ENCODE measurements at regions not wholly inside any gene's neighbourhood (a gene's known extent, or its start where the extent isn't known, plus 50 kb on each side); places are given as distances from the start of the nearest gene placed in this dataset.
"Not testable (repeated sequence)": the region's sequence is repeated elsewhere in the genome, so short reads cannot be mapped to it uniquely, and the experiment has no call there.

- DNase-seq (ENCODE audit: low spot score), result no peak
Measured at GRCh38 chr2:67777836-67778429, 284.9 kb downstream of the C1D start.

GRCh38 chr2:67780841-67781240 lies 282.0 kb downstream of the C1D start:
- not testable (repeated sequence) for DNase-seq (ENCODE audit: low spot score)

GRCh38 chr2:67782443-67782842 lies 280.4 kb downstream of the C1D start:
- DNase-seq (ENCODE audit: low spot score), result no peak

- no peak for DNase-seq (ENCODE audit: low spot score)
Measured at GRCh38 chr2:67783026-67783425, 279.8 kb downstream of the C1D start.

GRCh38 chr2:67790622-67791021 lies 272.2 kb downstream of the C1D start:
- DNase-seq (ENCODE audit: low spot score), result no peak

GRCh38 chr2:67792191-67792590 lies 270.6 kb downstream of the C1D start:
- DNase-seq (ENCODE audit: low spot score), result no peak

GRCh38 chr2:67792681-67793091 lies 270.1 kb downstream of the C1D start:
- no peak for DNase-seq (ENCODE audit: low spot score)

- no peak for DNase-seq (ENCODE audit: low spot score)
Measured at GRCh38 chr2:67797801-67798540, 264.8 kb downstream of the C1D start.

- DNase-seq (ENCODE audit: low spot score), result no peak
Measured at GRCh38 chr2:67798541-67799160, 264.2 kb downstream of the C1D start.

- no peak for DNase-seq (ENCODE audit: low spot score)
Measured at GRCh38 chr2:67799886-67800285, 262.9 kb downstream of the C1D start.

GRCh38 chr2:67802291-67802690 lies 260.5 kb downstream of the C1D start:
- DNase-seq (ENCODE audit: low spot score), result no peak

- no peak for DNase-seq (ENCODE audit: low spot score)
Measured at GRCh38 chr2:67802824-67803223, 260.0 kb downstream of the C1D start.

- no peak for DNase-seq (ENCODE audit: low spot score)
Measured at GRCh38 chr2:67806816-67807215, 256.0 kb downstream of the C1D start.

- DNase-seq (ENCODE audit: low spot score), result no peak
Measured at GRCh38 chr2:67808112-67808511, 254.7 kb downstream of the C1D start.

GRCh38 chr2:67812682-67813081 lies 250.1 kb downstream of the C1D start:
- DNase-seq (ENCODE audit: low spot score), result no peak

- DNase-seq (ENCODE audit: low spot score), result no peak
Measured at GRCh38 chr2:67823726-67824125, 239.1 kb downstream of the C1D start.

- no peak for DNase-seq (ENCODE audit: low spot score)
Measured at GRCh38 chr2:67824186-67824585, 238.6 kb downstream of the C1D start.

GRCh38 chr2:67825476-67825875 lies 237.3 kb downstream of the C1D start:
- no peak for DNase-seq (ENCODE audit: low spot score)

- DNase-seq (ENCODE audit: low spot score), result no peak
Measured at GRCh38 chr2:67828066-67828465, 234.7 kb downstream of the C1D start.

GRCh38 chr2:67829470-67829869 lies 233.3 kb downstream of the C1D start:
- no peak for DNase-seq (ENCODE audit: low spot score)

GRCh38 chr2:67833632-67834031 lies 229.2 kb downstream of the C1D start:
- no peak for DNase-seq (ENCODE audit: low spot score)

GRCh38 chr2:67834482-67834881 lies 228.3 kb downstream of the C1D start:
- no peak for DNase-seq (ENCODE audit: low spot score)

GRCh38 chr2:67835266-67835665 lies 227.5 kb downstream of the C1D start:
- DNase-seq (ENCODE audit: low spot score), result no peak

GRCh38 chr2:67836866-67837265 lies 225.9 kb downstream of the C1D start:
- DNase-seq (ENCODE audit: low spot score), result no peak
